ENCODE measurements at regions not wholly inside any gene's neighbourhood (a gene's known extent, or its start where the extent isn't known, plus 50 kb on each side); places are given as distances from the start of the nearest gene placed in this dataset.

- TF ChIP-seq EZH2 (IDR thresholded peaks at IDR 0.05): no peak
- no peak for TF ChIP-seq POLR2AphosphoS5 (IDR thresholded peaks at IDR 0.05; ENCODE audit: borderline replicate concordance, low read depth, low read length)
- TF ChIP-seq FOXP2 (optimal IDR thresholded peaks at IDR 0.05; ENCODE audit: control extremely low read depth, extremely low read length, insufficient read depth): no peak
These were observed 357.9 kb downstream of the SLITRK6 start for GRCh38 chr13:85441364-85441763.
